ENCODE measurements at regions not wholly inside any gene's neighbourhood (a gene's known extent, or its start where the extent isn't known, plus 50 kb on each side); places are given as distances from the start of the nearest gene placed in this dataset.

DNA sequence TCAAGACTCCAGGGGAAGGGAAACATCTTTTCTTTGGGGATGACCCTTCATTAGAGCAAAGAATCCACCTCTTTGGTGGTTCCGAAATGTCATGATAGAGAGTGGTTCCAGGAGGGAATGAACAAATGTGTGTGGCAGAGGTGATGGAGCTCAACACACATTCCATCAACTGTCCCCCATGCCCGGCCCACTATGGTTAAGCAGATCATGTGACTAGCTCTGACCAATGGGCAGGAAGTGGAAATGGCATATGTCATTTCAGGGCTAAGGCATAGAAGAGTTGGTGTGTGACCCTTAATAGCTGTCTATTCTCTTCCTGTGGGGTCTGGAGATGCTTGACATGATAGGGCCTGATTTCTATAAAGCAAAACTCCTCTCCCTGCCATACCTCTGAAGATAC lies 194.6 kb downstream of the GAS1 start:
- no peaks in the 10 kb centered on the region for H3K4me1 ChIP-seq (ENCODE audit: control insufficient read depth, insufficient read depth, low read length)
- H3K36me3 ChIP-seq (ENCODE audit: control insufficient read depth, insufficient read depth, low read length) = no peaks in the 10 kb centered on the region
- no peaks in the 10 kb centered on the region for H3K9me3 ChIP-seq (ENCODE audit: control insufficient read depth, low read length)
- H3K9ac ChIP-seq (ENCODE audit: low read length) = no peak overlapping the region
- no peaks in the 10 kb centered on the region for H3K27me3 ChIP-seq (ENCODE audit: control insufficient read depth, insufficient read depth, low read length)
- no peak overlapping the region for H3K4me3 ChIP-seq (ENCODE audit: low read length)

DNA sequence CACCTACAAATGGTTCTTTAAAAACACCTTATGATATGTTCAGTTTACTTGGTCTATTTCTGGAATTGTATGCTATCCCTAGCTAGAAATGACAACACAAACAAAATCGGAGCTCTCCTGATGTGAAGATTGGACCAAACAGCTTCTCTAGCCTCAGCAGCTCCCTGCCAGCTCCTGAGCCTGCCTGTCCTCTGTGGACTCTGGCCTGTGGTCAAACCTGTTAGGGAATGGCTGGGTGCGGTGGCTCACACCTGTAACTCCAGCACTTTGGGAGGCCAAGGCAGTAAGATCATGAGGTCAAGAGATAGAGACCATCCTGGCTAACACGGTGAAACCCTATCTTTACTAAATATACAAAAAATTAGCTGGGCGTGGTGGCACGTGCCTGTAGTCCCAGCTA lies 195.3 kb downstream of the GAS1 start:
- Histone ChIP-seq H3K27me3 (ENCODE audit: control insufficient read depth, insufficient read depth, low read length) (no peaks in the 10 kb centered on the region), H3K36me3 (ENCODE audit: control insufficient read depth, insufficient read depth, low read length) (no peaks in the 10 kb centered on the region), H3K4me3 (ENCODE audit: low read length) (no peak overlapping the region), H3K9me3 (ENCODE audit: control insufficient read depth, low read length) (no peaks in the 10 kb centered on the region), H3K9ac (ENCODE audit: low read length) (no peak overlapping the region), H3K4me1 (ENCODE audit: control insufficient read depth, insufficient read depth, low read length) (no peaks in the 10 kb centered on the region)

DNA sequence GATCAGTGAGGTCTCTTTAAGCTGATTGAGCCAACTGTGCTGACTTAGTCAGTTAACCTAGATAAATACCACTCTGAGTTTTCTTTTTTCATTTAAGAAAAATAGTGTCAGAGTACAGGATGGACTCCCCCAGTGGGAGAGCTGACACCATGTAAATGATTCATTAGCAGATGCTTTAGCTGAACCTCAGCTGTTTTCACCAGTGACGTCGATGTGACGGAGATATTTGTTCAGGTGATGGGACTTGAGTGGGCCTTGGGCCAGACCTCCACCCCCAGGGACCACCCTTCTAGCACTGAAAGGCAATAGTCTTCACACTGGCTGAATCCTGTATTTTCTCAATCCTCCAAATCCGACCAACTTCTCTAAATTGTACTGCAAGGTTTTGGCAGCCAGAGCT lies 196.1 kb downstream of the GAS1 start:
- no peak overlapping the region for H3K4me3 ChIP-seq (ENCODE audit: low read length)

DNA sequence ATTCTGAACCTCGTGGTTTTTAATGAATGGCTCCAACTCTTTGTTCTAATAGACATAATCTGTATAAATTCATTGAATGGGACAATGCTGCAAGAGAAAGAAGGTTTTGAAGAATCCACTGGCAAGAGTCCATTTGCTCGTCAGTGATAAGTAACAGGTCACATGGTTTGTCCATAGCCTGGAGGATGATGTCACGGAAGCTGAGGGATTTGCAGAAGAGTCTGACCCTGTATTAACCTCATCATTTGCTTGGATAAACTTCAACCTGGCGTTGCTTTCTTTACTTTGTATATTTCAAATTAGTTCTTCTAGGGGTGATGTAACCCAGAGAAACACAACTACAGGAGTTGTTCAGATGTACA lies 197.4 kb downstream of the GAS1 start:
- Histone ChIP-seq H3K4me1 (ENCODE audit: control insufficient read depth, insufficient read depth, low read length) (no peaks in the 10 kb centered on the region), H3K9ac (ENCODE audit: low read length) (no peak overlapping the region), H3K36me3 (ENCODE audit: control insufficient read depth, insufficient read depth, low read length) (no peaks in the 10 kb centered on the region), H3K9me3 (ENCODE audit: control insufficient read depth, low read length) (no peaks in the 10 kb centered on the region), H3K27me3 (ENCODE audit: control insufficient read depth, insufficient read depth, low read length) (no peaks in the 10 kb centered on the region), H3K4me3 (ENCODE audit: low read length) (no peak overlapping the region)

More for the DNA sequence above, 196.1 kb downstream of the GAS1 start:
- no peaks in the 10 kb centered on the region for H3K36me3 ChIP-seq (ENCODE audit: control insufficient read depth, insufficient read depth, low read length)
- H3K4me1 ChIP-seq (ENCODE audit: control insufficient read depth, insufficient read depth, low read length) = no peaks in the 10 kb centered on the region
- H3K9ac ChIP-seq (ENCODE audit: low read length) = no peak overlapping the region
- H3K9me3 ChIP-seq (ENCODE audit: control insufficient read depth, low read length) = no peaks in the 10 kb centered on the region
- no peaks in the 10 kb centered on the region for H3K27me3 ChIP-seq (ENCODE audit: control insufficient read depth, insufficient read depth, low read length)

DNA sequence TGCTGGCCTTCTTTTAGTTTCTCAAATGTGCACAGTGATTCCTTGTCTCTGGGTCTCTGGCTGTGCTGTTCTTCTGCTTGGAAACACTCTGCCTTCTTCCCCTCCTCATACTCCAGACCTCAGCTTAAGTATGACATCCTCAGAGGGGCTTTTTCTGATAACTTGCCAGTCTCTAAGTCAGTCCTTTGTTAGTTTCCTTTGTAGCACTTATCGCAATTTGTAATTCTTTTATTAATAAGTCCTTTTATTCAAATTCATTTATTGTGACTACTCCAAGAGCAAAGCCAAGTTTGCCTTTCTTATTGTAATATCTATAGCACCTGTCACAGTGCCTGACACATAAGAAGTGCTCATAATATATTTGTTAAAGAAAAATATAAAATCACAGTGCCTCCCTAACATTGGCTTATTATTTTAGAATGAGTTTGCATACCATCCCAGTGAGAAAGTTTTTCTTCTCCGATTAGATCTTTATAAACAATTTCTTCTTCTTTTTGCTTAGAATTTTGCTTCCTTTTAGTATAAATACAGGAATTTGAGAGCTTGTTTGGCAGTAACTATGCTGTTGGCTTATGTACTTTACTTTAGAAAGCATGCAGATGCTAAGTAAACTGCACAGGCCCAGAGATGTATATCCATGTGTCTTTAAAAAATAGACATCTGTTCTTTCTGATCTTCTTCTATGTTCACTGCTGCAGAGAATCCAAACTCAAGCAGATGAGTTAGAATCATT lies 198.0 kb downstream of the GAS1 start:
- no peaks in the 10 kb centered on the region for H3K9me3 ChIP-seq (ENCODE audit: control insufficient read depth, low read length)
- no peak overlapping the region for H3K4me3 ChIP-seq (ENCODE audit: low read length)
- H3K27me3 ChIP-seq (ENCODE audit: control insufficient read depth, insufficient read depth, low read length) = no peaks in the 10 kb centered on the region
- H3K36me3 ChIP-seq (ENCODE audit: control insufficient read depth, insufficient read depth, low read length) = no peaks in the 10 kb centered on the region
- H3K9ac ChIP-seq (ENCODE audit: low read length) = no peak overlapping the region
- no peaks in the 10 kb centered on the region for H3K4me1 ChIP-seq (ENCODE audit: control insufficient read depth, insufficient read depth, low read length)

DNA sequence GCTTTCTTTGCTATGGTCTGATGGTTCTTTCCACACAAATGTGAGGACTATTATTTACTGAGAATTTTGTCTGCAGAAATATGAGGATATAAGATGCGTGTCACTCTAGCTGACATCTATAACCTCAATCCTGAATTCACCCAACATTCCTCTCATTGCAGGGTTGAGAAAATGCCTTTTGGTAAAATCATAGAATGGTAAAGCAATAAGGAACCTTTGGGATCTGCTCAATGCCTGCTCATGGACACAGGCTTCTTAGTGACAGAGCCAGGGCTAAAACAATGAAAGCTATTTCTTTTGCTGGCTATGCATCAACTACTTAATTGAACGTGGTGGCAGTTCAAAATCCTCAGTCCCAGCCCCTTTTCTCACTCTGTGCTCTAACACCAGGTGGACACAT lies 199.6 kb downstream of the GAS1 start:
- H3K27me3 ChIP-seq (ENCODE audit: control insufficient read depth, insufficient read depth, low read length) = no peaks in the 10 kb centered on the region
- no peaks in the 10 kb centered on the region for H3K36me3 ChIP-seq (ENCODE audit: control insufficient read depth, insufficient read depth, low read length)
- no peak overlapping the region for H3K9ac ChIP-seq (ENCODE audit: low read length)
- H3K4me1 ChIP-seq (ENCODE audit: control insufficient read depth, insufficient read depth, low read length) = peaks cover 3% of the 10 kb centered on the region
- no peak overlapping the region for H3K4me3 ChIP-seq (ENCODE audit: low read length)
- no peaks in the 10 kb centered on the region for H3K9me3 ChIP-seq (ENCODE audit: control insufficient read depth, low read length)

DNA sequence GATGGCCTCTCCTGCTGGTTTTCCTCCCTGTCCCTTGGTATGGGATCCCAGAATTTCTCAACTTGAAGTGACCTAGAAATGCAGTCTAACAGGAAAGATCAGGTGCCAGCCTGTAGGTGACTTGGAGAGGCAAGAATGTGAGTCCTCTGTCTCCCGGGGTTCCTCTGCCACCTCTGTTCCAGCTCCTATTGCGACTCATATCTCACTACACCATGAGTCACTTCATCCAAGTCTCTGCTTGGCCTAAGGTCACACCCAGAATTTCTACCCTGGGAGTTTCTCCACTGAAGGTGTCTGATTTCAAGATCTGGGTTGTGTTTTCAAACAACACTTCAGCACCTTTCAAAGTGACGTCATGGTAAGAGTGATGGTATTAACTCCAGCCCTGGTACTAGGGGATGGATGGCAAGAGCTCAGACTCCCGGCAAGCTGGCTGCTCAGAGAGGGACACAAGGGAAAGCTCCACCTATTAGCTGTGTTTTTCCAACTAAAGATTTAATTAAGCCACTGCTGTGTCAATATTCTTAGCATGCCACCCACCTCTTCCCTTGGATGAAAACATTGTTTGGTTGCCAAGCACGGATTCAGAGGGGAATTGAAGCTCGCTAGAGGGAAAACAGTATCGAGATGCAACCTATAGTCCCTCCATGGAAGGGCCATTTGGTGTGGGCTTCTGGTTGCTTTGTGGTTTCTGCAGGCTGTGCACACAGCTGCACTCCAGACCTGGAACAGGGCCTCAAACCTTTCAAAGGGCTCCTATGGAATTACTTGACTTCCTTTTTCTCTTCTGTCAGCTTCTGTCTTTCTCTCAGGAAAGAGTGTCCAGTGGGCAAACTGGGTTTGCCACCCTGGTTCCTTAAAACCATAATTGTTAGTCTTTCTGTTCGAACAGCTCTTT lies 205.7 kb downstream of the GAS1 start:
- H3K27me3 ChIP-seq (ENCODE audit: control insufficient read depth, insufficient read depth, low read length) = no peaks in the 10 kb centered on the region
- no peak overlapping the region for H3K4me3 ChIP-seq (ENCODE audit: low read length)
- no peaks in the 10 kb centered on the region for H3K9me3 ChIP-seq (ENCODE audit: control insufficient read depth, low read length)
- no peaks in the 10 kb centered on the region for H3K36me3 ChIP-seq (ENCODE audit: control insufficient read depth, insufficient read depth, low read length)
- H3K9ac ChIP-seq (ENCODE audit: low read length) = no peak overlapping the region
- H3K4me1 ChIP-seq (ENCODE audit: control insufficient read depth, insufficient read depth, low read length) = peaks cover 34% of the 10 kb centered on the region

DNA sequence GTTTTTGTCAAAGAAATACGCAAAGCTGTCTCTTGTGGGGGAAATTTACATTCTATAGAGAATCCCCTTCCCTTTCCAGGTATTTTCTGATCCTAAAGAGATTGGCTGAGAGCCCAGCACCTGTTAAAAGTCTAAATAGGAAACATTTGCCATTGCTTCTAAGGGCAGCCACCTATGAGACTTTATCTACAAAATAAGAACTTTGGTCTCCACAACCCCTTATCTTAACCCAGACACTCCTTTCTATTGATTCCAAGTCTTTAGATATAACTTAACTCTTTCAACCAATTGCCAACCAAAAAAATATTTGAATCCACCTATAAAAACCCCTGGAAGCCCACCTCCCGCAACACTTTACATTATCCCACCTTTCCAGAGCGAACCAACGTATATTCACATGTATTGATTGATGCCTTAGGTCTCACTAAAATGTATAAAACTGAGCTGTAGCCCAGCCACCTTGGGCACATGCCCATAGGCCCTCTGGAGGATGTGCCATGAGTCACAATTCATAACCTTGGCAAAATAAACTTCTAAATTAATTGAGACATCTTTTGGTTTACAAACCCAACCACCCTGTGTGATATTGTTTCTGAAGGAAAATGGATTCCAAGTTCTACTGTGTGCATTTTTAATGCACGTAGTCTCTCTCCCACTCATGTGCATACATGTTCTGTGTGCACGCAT lies 211.4 kb downstream of the GAS1 start:
- Histone ChIP-seq H3K9me3 (ENCODE audit: control insufficient read depth, low read length) (no peaks in the 10 kb centered on the region), H3K36me3 (ENCODE audit: control insufficient read depth, insufficient read depth, low read length) (no peaks in the 10 kb centered on the region), H3K9ac (ENCODE audit: low read length) (no peak overlapping the region), H3K4me3 (ENCODE audit: low read length) (no peak overlapping the region), H3K4me1 (ENCODE audit: control insufficient read depth, insufficient read depth, low read length) (peaks cover 46% of the 10 kb centered on the region), H3K27me3 (ENCODE audit: control insufficient read depth, insufficient read depth, low read length) (no peaks in the 10 kb centered on the region)

DNA sequence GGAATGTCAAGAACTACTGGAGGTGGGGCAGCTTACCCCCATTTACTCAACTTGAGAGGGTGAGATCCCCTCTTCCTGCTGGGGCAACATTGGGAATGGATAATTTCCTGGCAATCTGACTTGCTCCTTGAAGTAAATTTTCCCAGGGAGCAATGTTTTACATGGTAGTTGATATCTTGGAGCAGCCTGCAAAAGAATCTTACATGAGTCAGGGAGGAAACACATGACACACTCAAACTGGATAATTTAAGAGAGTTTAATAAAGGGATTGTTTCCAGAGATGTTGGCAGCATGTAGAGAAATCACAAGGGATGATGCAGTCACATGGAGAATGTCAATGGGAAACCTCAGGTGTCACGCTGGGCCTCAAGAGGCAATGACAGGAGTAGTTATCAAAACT lies 212.5 kb downstream of the GAS1 start:
- Histone ChIP-seq H3K4me3 (ENCODE audit: low read length) (no peak overlapping the region), H3K36me3 (ENCODE audit: control insufficient read depth, insufficient read depth, low read length) (no peaks in the 10 kb centered on the region), H3K9ac (ENCODE audit: low read length) (no peak overlapping the region), H3K4me1 (ENCODE audit: control insufficient read depth, insufficient read depth, low read length) (peaks cover 45% of the 10 kb centered on the region), H3K27me3 (ENCODE audit: control insufficient read depth, insufficient read depth, low read length) (no peaks in the 10 kb centered on the region), H3K9me3 (ENCODE audit: control insufficient read depth, low read length) (no peaks in the 10 kb centered on the region)

DNA sequence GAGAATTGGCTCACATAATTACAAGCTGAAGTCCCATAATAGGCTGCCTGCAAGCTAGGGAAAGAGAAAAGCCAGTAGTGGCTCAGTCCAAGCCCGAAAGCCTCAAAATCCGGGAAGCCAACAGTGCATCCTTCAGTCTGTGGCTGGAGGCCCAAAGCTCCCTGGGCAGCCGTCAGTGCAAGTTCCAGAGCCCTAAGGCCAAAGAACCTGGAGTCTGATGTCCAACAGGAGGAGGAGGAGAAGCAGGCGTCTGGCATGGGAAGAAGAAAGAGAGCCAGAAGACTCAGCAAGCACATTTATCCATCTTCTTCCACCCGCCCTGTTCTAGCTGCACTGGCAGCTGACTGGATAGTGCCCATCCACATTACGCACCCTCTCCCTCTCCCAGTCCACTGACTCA lies 213.4 kb downstream of the GAS1 start:
- H3K36me3 ChIP-seq (ENCODE audit: control insufficient read depth, insufficient read depth, low read length) = no peaks in the 10 kb centered on the region
- no peaks in the 10 kb centered on the region for H3K27me3 ChIP-seq (ENCODE audit: control insufficient read depth, insufficient read depth, low read length)
- no peak overlapping the region for H3K9ac ChIP-seq (ENCODE audit: low read length)
- H3K9me3 ChIP-seq (ENCODE audit: control insufficient read depth, low read length) = no peaks in the 10 kb centered on the region
- no peak overlapping the region for H3K4me3 ChIP-seq (ENCODE audit: low read length)
- peaks cover 45% of the 10 kb centered on the region for H3K4me1 ChIP-seq (ENCODE audit: control insufficient read depth, insufficient read depth, low read length)

DNA sequence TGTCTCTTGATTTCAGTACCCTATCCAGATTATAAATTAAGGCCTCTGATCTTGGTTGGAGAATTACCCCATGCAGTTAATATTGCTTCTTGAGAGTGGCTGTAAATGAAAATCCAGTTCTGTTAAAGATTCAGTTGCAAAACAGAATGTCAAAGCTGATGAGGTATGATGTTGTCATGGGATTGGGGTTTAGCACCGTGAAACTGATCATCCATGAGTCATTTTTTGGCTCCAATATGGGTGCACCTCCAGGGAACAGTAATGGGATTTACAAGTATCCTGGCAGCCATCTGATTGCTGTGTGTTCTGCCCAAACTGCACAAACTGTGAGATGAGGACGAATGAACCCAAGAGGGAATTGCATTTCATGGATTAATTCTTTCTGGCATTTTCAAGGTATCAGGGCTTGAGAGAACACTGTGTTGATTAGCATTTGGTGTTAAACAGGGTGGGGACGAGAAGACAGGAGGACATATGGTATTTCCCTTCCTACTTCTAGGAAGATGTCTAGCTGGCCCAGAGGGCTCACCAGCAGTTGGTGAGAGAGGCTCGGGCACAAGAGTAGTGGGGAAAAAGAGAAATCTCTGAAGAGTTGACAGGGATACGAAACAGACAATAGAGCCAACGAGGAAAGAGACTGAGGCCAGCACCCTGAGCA lies 214.7 kb downstream of the GAS1 start:
- Histone ChIP-seq H3K27me3 (ENCODE audit: control insufficient read depth, insufficient read depth, low read length) (no peaks in the 10 kb centered on the region), H3K4me1 (ENCODE audit: control insufficient read depth, insufficient read depth, low read length) (peaks cover 43% of the 10 kb centered on the region), H3K9me3 (ENCODE audit: control insufficient read depth, low read length) (no peaks in the 10 kb centered on the region), H3K9ac (ENCODE audit: low read length) (no peak overlapping the region), H3K4me3 (ENCODE audit: low read length) (no peak overlapping the region), H3K36me3 (ENCODE audit: control insufficient read depth, insufficient read depth, low read length) (no peaks in the 10 kb centered on the region)
